Skin of body (tissue), 1 donor: ENCODE measurements at regions not wholly inside any gene's neighbourhood (a gene's known extent, or its start where the extent isn't known, plus 50 kb on each side); places are given as distances from the start of the nearest gene placed in this dataset.
"Not testable (repeated sequence)": the region's sequence is repeated elsewhere in the genome, so short reads cannot be mapped to it uniquely, and the experiment has no call there.

Experiments used
- DNase-seq: peaks from one replicate; lab custom pipeline; 2025; lab: John Stamatoyannopoulos, UW

- DNase-seq = no peak
Measured at GRCh38 chr13:44783994-44784707, 205.1 kb downstream of the NUFIP1 start.

GRCh38 chr13:44780591-44781280, 204.6 kb upstream of the TSC22D1 start:
- DNase-seq = no peak

GRCh38 chr13:44778761-44779484, 202.8 kb upstream of the TSC22D1 start:
- no peak for DNase-seq

GRCh38 chr13:44775290-44775689, 199.2 kb upstream of the TSC22D1 start:
- not testable (repeated sequence) for DNase-seq

- no peak for DNase-seq
Measured at GRCh38 chr13:44770951-44771350, 194.8 kb upstream of the TSC22D1 start.

- no peak for DNase-seq
Measured at GRCh38 chr13:44769686-44770085, 193.6 kb upstream of the TSC22D1 start.

GRCh38 chr13:44768775-44769581, 192.8 kb upstream of the TSC22D1 start:
- no peak for DNase-seq

- no peak for DNase-seq
Measured at GRCh38 chr13:44768239-44768638, 192.1 kb upstream of the TSC22D1 start.

GRCh38 chr13:44765001-44765471, 188.9 kb upstream of the TSC22D1 start:
- no peak for DNase-seq

GRCh38 chr13:44764302-44764692, 188.2 kb upstream of the TSC22D1 start:
- DNase-seq = no peak

- DNase-seq = no peak
Measured at GRCh38 chr13:44763615-44764301, 187.6 kb upstream of the TSC22D1 start.

- no peak for DNase-seq
Measured at GRCh38 chr13:44762911-44763310, 186.8 kb upstream of the TSC22D1 start.

GRCh38 chr13:44760434-44760833, 184.3 kb upstream of the TSC22D1 start:
- DNase-seq = no peak

GRCh38 chr13:44759384-44760360, 183.5 kb upstream of the TSC22D1 start:
- DNase-seq = peak; percentile 29

- DNase-seq = no peak
Measured at GRCh38 chr13:44758630-44759383, 182.7 kb upstream of the TSC22D1 start.

- DNase-seq = no peak
Measured at GRCh38 chr13:44757671-44758070, 181.5 kb upstream of the TSC22D1 start.

- DNase-seq = no peak
Measured at GRCh38 chr13:44756276-44756810, 180.2 kb upstream of the TSC22D1 start.

GRCh38 chr13:44755872-44756271, 179.7 kb upstream of the TSC22D1 start:
- DNase-seq = no peak

GRCh38 chr13:44752164-44752563, 176.0 kb upstream of the TSC22D1 start:
- no peak for DNase-seq
